Suprapubic skin (tissue), 4 donors: ENCODE measurements at regions not wholly inside any gene's neighbourhood (a gene's known extent, or its start where the extent isn't known, plus 50 kb on each side); places are given as distances from the start of the nearest gene placed in this dataset.

Experiments used
- CTCF ChIP-seq, 2 donors: fragments of 200-600 bp in 1 of 2; fragments of 450-650 bp in 1 of 2; sonication (generic) in 1 of 2; IDR thresholded peaks; one replicate each; pipeline ENCODE4 v1.5.1; 2016 to 2019; ENCODE audit warnings: antibody characterized with exemption in 2 of 2, mild to moderate bottlenecking in 1 of 2, moderate library complexity in 1 of 2
- POLR2A ChIP-seq, 2 donors: fragments of 450-650 bp; IDR thresholded peaks; one replicate each; pipeline ENCODE4 v1.6.1; 2017; ENCODE audit warnings: antibody characterized with exemption in 2 of 2, mild to moderate bottlenecking in 2 of 2, moderate library complexity in 2 of 2
- POLR2AphosphoS5 ChIP-seq, 3 donors: sonication (generic); formaldehyde crosslinking; IDR thresholded peaks; one replicate each; pipeline ENCODE4 v1.6.1; 2017; ENCODE audit warnings: antibody characterized with exemption in 3 of 3

GRCh38 chr20:50348096-50348495, 157.5 kb downstream of the CEBPB start:
- TF ChIP-seq POLR2A (IDR thresholded peaks at IDR 0.05), result no peak
- no peak for TF ChIP-seq CTCF (IDR thresholded peaks at IDR 0.05)
- TF ChIP-seq POLR2AphosphoS5 (IDR thresholded peaks at IDR 0.05), result no peak
